Mammary epithelial cell (primary cell): ENCODE measurements at regions not wholly inside any gene's neighbourhood (a gene's known extent, or its start where the extent isn't known, plus 50 kb on each side); places are given as distances from the start of the nearest gene placed in this dataset.

Experiments used
- EZH2 ChIP-seq: IDR thresholded peaks from 2 replicates; pipeline ENCODE4 v1.6.1; 2012; ENCODE audit warnings: low read length, inconsistent platforms, borderline replicate concordance
- TF ChIP-seq, protein P1 (sequence below), 2 donors: IDR thresholded peaks in 1 of 2; conservative IDR thresholded peaks in 1 of 2; 2 replicates each; pipeline ENCODE4 v1.5.1; 2011 to 2012; ENCODE audit warnings: inconsistent platforms in 2 of 2, low read length in 2 of 2, mild to moderate bottlenecking in 2 of 2, control low read depth in 1 of 2, low read depth in 1 of 2; ENCODE audit not compliant: insufficient read depth in 1 of 2; ENCODE audit errors: extremely low read depth in 1 of 2

- TF ChIP-seq, protein P1, sequence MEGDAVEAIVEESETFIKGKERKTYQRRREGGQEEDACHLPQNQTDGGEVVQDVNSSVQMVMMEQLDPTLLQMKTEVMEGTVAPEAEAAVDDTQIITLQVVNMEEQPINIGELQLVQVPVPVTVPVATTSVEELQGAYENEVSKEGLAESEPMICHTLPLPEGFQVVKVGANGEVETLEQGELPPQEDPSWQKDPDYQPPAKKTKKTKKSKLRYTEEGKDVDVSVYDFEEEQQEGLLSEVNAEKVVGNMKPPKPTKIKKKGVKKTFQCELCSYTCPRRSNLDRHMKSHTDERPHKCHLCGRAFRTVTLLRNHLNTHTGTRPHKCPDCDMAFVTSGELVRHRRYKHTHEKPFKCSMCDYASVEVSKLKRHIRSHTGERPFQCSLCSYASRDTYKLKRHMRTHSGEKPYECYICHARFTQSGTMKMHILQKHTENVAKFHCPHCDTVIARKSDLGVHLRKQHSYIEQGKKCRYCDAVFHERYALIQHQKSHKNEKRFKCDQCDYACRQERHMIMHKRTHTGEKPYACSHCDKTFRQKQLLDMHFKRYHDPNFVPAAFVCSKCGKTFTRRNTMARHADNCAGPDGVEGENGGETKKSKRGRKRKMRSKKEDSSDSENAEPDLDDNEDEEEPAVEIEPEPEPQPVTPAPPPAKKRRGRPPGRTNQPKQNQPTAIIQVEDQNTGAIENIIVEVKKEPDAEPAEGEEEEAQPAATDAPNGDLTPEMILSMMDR (conservative IDR thresholded peaks at IDR 0.05 in 1 of 2, IDR thresholded peaks at IDR 0.05 in 1 of 2; ENCODE audit: extremely low read depth in 1 of 2, insufficient read depth in 1 of 2, low read depth in 1 of 2, low read length in 2 of 2): no peak
- TF ChIP-seq EZH2: no peak
Observed at GRCh38 chr7:118757066-118757465, 532.6 kb downstream of the ANKRD7 start.
